GM12892 (cell line): ENCODE measurements at regions not wholly inside any gene's neighbourhood (a gene's known extent, or its start where the extent isn't known, plus 50 kb on each side); places are given as distances from the start of the nearest gene placed in this dataset.

Experiments used
- DNase-seq: peaks from one replicate; pipeline ENCODE4 v3.0.0; 2011; ENCODE audit not compliant: insufficient read length
- FAIRE-seq: peaks from 2 replicates; lab custom pipeline; 2011; peaks lifted over from hg19 to GRCh38; lab: Jason Lieb, UNC
- POLR2A ChIP-seq: IDR thresholded peaks from 2 replicates; pipeline ENCODE4 v1.6.1; 2011; ENCODE audit warnings: low read depth, low read length, control low read depth
- POLR2AphosphoS5 ChIP-seq: IDR thresholded peaks from 2 replicates; pipeline ENCODE4 v1.6.1; 2011; ENCODE audit warnings: low read depth, low read length, control low read depth
- TAF1 ChIP-seq: IDR thresholded peaks from 2 replicates; pipeline ENCODE4 v1.6.1; 2011; ENCODE audit warnings: low read depth, mild to moderate bottlenecking, control low read depth, low read length, borderline replicate concordance

GRCh38 chr12:58455136-58455535 lies 465.2 kb downstream of the LRIG3 start:
- DNase-seq = no peak
- no peak for FAIRE-seq
- TF ChIP-seq TAF1 (no peak), POLR2A (no peak), POLR2AphosphoS5 (no peak)

- no peak for TF ChIP-seq POLR2A
- TF ChIP-seq POLR2AphosphoS5 = no peak
- no peak for TF ChIP-seq TAF1
- FAIRE-seq = no peak
- no peak for DNase-seq
Observed at GRCh38 chr12:58458102-58458501, 462.2 kb downstream of the LRIG3 start.

- TF ChIP-seq POLR2A (no peak), TAF1 (no peak), POLR2AphosphoS5 (no peak)
- DNase-seq = no peak
- FAIRE-seq = no peak
Observed at GRCh38 chr12:58459191-58459590, 461.1 kb downstream of the LRIG3 start.

GRCh38 chr12:58463051-58463450 lies 457.3 kb downstream of the LRIG3 start:
- no peak for DNase-seq
- TF ChIP-seq TAF1 (no peak), POLR2A (no peak), POLR2AphosphoS5 (no peak)
- no peak for FAIRE-seq

- TF ChIP-seq POLR2AphosphoS5 (no peak), TAF1 (no peak)
- DNase-seq = no peak
- FAIRE-seq = no peak
Observed at GRCh38 chr12:58465418-58465817, 454.9 kb downstream of the LRIG3 start.

GRCh38 chr12:58470266-58471010 lies 449.9 kb downstream of the LRIG3 start:
- no peak for TF ChIP-seq POLR2A
- no peak for TF ChIP-seq POLR2AphosphoS5
- TF ChIP-seq TAF1 = no peak
- FAIRE-seq (no peak), DNase-seq (no peak)

GRCh38 chr12:58479401-58479800 lies 440.9 kb downstream of the LRIG3 start:
- TF ChIP-seq TAF1 (no peak), POLR2A (no peak), POLR2AphosphoS5 (no peak)
- DNase-seq (no peak), FAIRE-seq (no peak)

GRCh38 chr12:58481811-58482210 lies 438.5 kb downstream of the LRIG3 start:
- DNase-seq (no peak), FAIRE-seq (no peak)
- no peak for TF ChIP-seq TAF1
- TF ChIP-seq POLR2A = no peak
- no peak for TF ChIP-seq POLR2AphosphoS5

- no peak for TF ChIP-seq POLR2AphosphoS5
- TF ChIP-seq TAF1 = no peak
- TF ChIP-seq POLR2A = no peak
- no peak for DNase-seq
- FAIRE-seq = no peak
Observed at GRCh38 chr12:58487255-58487654, 433.0 kb downstream of the LRIG3 start.

- DNase-seq (no peak), FAIRE-seq (no peak)
- no peak for TF ChIP-seq POLR2AphosphoS5
- TF ChIP-seq POLR2A = no peak
- TF ChIP-seq TAF1 = no peak
Observed at GRCh38 chr12:58487678-58488161, 432.6 kb downstream of the LRIG3 start.

- FAIRE-seq = no peak
- TF ChIP-seq TAF1 (no peak), POLR2A (no peak), POLR2AphosphoS5 (no peak)
Observed at GRCh38 chr12:58489394-58489793, 430.9 kb downstream of the LRIG3 start.

GRCh38 chr12:58491306-58491705 lies 429.0 kb downstream of the LRIG3 start:
- DNase-seq (no peak), FAIRE-seq (no peak)
- no peak for TF ChIP-seq TAF1
- TF ChIP-seq POLR2A = no peak
- TF ChIP-seq POLR2AphosphoS5 = no peak

More at GRCh38 chr12:58489394-58489793, 430.9 kb downstream of the LRIG3 start:
- no peak for DNase-seq
